OCI-LY7 (cell line): ENCODE measurements at regions not wholly inside any gene's neighbourhood (a gene's known extent, or its start where the extent isn't known, plus 50 kb on each side); places are given as distances from the start of the nearest gene placed in this dataset.

Experiments used
- BruUV-seq: library from RNA; stranded (reverse); fragments of 400-500 nt; replicated peaks from 2 replicates; lab custom pipeline; 2021; lab: Mats Ljungman, UMichigan
- CTCF ChIA-PET: fragments of 300-600 bp; sonication (Branson Sonifier 250); formaldehyde crosslinking; loops from one replicate; lab custom pipeline; 2022; ENCODE audit warnings: antibody characterized with exemption; ENCODE audit not compliant: unreplicated experiment; lab: Charles Lee
- POLR2A ChIA-PET: fragments of 300-600 bp; sonication (Branson Sonifier 250); formaldehyde crosslinking; loops from one replicate; lab custom pipeline; 2022; ENCODE audit warnings: antibody characterized with exemption; lab: Charles Lee
- DNase-seq: peaks from one replicate; pipeline ENCODE4 v3.0.0-alpha.2; 2015; ENCODE audit warnings: low spot score
- H2AFZ ChIP-seq: fragments of 200-600 bp; sonication (generic), shearing (Covaris generic); 2 replicates; pipeline ENCODE4 v1.6.1; 2014; ENCODE audit warnings: mild to moderate bottlenecking, antibody characterized with exemption, low read length, moderate library complexity
- H3K27ac ChIP-seq: fragments of 200-600 bp; sonication (generic); 2 replicates; pipeline ENCODE4 v1.5.1; 2014; ENCODE audit warnings: mixed run types, low read depth, mild to moderate bottlenecking, moderate library complexity, low read length, inconsistent platforms; ENCODE audit not compliant: poor library complexity, severe bottlenecking
- H3K36me3 ChIP-seq: fragments of 200-600 bp; sonication (generic); 2 replicates; pipeline ENCODE4 v1.6.1; 2014; ENCODE audit warnings: mild to moderate bottlenecking, antibody characterized with exemption, low read length, moderate library complexity, mixed read lengths; ENCODE audit not compliant: insufficient read depth
- H3K4me1 ChIP-seq: fragments of 200-600 bp; sonication (generic); 2 replicates; pipeline ENCODE4 v1.5.1; 2014; ENCODE audit warnings: mild to moderate bottlenecking, low read length; ENCODE audit not compliant: insufficient read depth, poor library complexity, severe bottlenecking
- H3K4me2 ChIP-seq: fragments of 200-600 bp; sonication (generic); 2 replicates; pipeline ENCODE4 v1.6.1; 2014; ENCODE audit warnings: mild to moderate bottlenecking, low read length
- H3K4me3 ChIP-seq: fragments of 200-600 bp; sonication (generic); 2 replicates; pipeline ENCODE4 v1.5.1; 2014; ENCODE audit warnings: mild to moderate bottlenecking, low read depth, low read length; ENCODE audit not compliant: poor library complexity, severe bottlenecking
- H3K79me2 ChIP-seq: fragments of 200-600 bp; sonication (generic); 2 replicates; pipeline ENCODE4 v1.6.1; 2016; ENCODE audit warnings: low read depth, mild to moderate bottlenecking, low read length, moderate library complexity, mixed read lengths; ENCODE audit not compliant: insufficient read depth
- H3K9me2 ChIP-seq: fragments of 200-600 bp; sonication (generic); 2 replicates; pipeline ENCODE4 v1.6.1; 2016; ENCODE audit warnings: mild to moderate bottlenecking, low read length, mixed read lengths; ENCODE audit not compliant: insufficient read depth
- H3K9me3 ChIP-seq: fragments of 200-600 bp; sonication (generic); 2 replicates; pipeline ENCODE4 v1.6.1; 2014; ENCODE audit warnings: mild to moderate bottlenecking, mixed run types, low read length, mixed read lengths
- H4K20me1 ChIP-seq: fragments of 200-600 bp; sonication (generic); 2 replicates; pipeline ENCODE4 v1.6.1; 2014; ENCODE audit warnings: mild to moderate bottlenecking, antibody characterized with exemption, low read length, moderate library complexity, mixed read lengths; ENCODE audit not compliant: insufficient read depth
- EZH2phosphoT487 ChIP-seq: fragments of 200-600 bp; sonication (generic); IDR thresholded peaks from 2 replicates; pipeline ENCODE4 v1.6.1; 2018; ENCODE audit warnings: low read depth, borderline replicate concordance, mild to moderate bottlenecking, mixed run types, antibody characterized with exemption, low read length, moderate library complexity, mixed read lengths
- intact Hi-C: fragments of 100-400 bp; cut with micrococcal nuclease; formaldehyde crosslinking; loops from one replicate; pipeline ENCODE4 v1.10.0; 2022; ENCODE audit not compliant: unreplicated experiment
- TF ChIP-seq, protein P1 (sequence below): fragments of 200-600 bp; sonication (generic); conservative IDR thresholded peaks from 2 replicates; pipeline ENCODE4 v1.5.1; 2014; ENCODE audit warnings: mild to moderate bottlenecking, antibody characterized with exemption, low read length, moderate library complexity, mixed read lengths

DNA sequence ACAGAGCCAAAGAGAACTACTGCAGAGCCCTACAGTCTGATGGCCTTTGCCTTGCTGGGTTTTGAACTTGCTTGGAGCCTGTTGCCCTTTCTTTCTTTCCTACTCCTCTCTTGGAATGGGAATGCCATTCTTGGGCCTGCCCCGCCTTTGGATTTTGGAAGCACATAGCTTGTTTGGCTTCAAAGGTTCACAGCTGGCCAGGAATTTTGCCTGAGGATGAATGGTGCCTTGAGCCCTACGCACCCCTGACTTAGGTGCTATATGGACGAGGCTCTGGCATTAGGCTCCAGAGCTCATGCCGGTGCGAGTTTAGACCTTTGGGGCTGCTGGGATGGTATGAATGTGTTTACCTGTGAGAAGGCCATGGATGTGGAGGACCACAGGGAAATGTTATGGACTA is 663.3 kb upstream of the HS6ST1 start:
- H3K9me3 ChIP-seq: no peaks in the 10 kb centered on the region
- no peak overlapping the region for H3K4me2 ChIP-seq
- DNase-seq: no peak
- H3K79me2 ChIP-seq: no peaks in the 10 kb centered on the region
- no TSS peak for BruUV-seq
- H2AFZ ChIP-seq: no peak overlapping the region
- TF ChIP-seq EZH2phosphoT487: no peak
- TF ChIP-seq, protein P1, sequence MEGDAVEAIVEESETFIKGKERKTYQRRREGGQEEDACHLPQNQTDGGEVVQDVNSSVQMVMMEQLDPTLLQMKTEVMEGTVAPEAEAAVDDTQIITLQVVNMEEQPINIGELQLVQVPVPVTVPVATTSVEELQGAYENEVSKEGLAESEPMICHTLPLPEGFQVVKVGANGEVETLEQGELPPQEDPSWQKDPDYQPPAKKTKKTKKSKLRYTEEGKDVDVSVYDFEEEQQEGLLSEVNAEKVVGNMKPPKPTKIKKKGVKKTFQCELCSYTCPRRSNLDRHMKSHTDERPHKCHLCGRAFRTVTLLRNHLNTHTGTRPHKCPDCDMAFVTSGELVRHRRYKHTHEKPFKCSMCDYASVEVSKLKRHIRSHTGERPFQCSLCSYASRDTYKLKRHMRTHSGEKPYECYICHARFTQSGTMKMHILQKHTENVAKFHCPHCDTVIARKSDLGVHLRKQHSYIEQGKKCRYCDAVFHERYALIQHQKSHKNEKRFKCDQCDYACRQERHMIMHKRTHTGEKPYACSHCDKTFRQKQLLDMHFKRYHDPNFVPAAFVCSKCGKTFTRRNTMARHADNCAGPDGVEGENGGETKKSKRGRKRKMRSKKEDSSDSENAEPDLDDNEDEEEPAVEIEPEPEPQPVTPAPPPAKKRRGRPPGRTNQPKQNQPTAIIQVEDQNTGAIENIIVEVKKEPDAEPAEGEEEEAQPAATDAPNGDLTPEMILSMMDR: no peak
- H4K20me1 ChIP-seq: no peaks in the 10 kb centered on the region
- H3K4me1 ChIP-seq: no peaks in the 10 kb centered on the region
- CTCF ChIA-PET: no interaction called here
- no peaks in the 10 kb centered on the region for H3K9me2 ChIP-seq
- intact Hi-C loops: no loop called here
- POLR2A ChIA-PET: no interaction called here
- H3K36me3 ChIP-seq: no peaks in the 10 kb centered on the region
- H3K27ac ChIP-seq: no peak overlapping the region
- H3K4me3 ChIP-seq: no peak overlapping the region

GRCh38 chr2:128982670-128983069 is 664.0 kb upstream of the HS6ST1 start:
- no peaks in the 10 kb centered on the region for H4K20me1 ChIP-seq
- H3K4me2 ChIP-seq: no peak overlapping the region
- no TSS peak for BruUV-seq
- no peaks in the 10 kb centered on the region for H3K9me2 ChIP-seq
- intact Hi-C loops: no loop called here
- no peaks in the 10 kb centered on the region for H3K4me1 ChIP-seq
- no peaks in the 10 kb centered on the region for H3K79me2 ChIP-seq
- TF ChIP-seq EZH2phosphoT487: no peak
- ChIA-PET CTCF (no interaction called here), POLR2A (no interaction called here)
- no peak for DNase-seq
- no peak overlapping the region for H3K27ac ChIP-seq
- no peak overlapping the region for H3K4me3 ChIP-seq
- H2AFZ ChIP-seq: no peak overlapping the region
- H3K36me3 ChIP-seq: no peaks in the 10 kb centered on the region
- H3K9me3 ChIP-seq: no peaks in the 10 kb centered on the region

DNA sequence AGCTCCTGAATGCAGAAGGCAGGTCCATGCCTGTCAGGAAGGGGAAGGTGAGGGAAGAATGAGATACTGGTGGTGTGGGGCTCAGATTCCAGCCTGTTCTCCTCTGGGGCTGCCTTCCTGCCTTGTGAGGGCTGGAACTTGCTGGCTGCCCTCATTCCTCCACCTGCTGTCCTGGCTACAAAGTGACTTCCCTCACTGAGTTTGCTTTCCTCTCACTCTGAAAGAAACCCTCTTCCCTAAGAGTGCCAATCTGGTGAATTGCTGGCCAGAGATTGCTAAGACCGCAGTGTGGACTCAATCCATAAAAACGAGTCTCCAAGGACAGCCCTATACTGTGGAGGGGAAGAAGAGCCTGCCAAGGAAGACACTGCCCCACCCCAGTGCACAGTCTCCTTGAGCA is 664.4 kb upstream of the HS6ST1 start:
- Histone ChIP-seq H3K27ac (no peak overlapping the region), H3K9me2 (no peaks in the 10 kb centered on the region), H3K4me3 (no peak overlapping the region), H3K36me3 (no peaks in the 10 kb centered on the region), H3K79me2 (no peaks in the 10 kb centered on the region), H3K4me2 (no peak overlapping the region), H4K20me1 (no peaks in the 10 kb centered on the region), H2AFZ (no peak overlapping the region), H3K9me3 (no peaks in the 10 kb centered on the region), H3K4me1 (no peaks in the 10 kb centered on the region)
- CTCF ChIA-PET: no interaction called here
- POLR2A ChIA-PET: no interaction called here
- no TSS peak for BruUV-seq
- TF ChIP-seq, protein P1: no peak
- no peak for TF ChIP-seq EZH2phosphoT487
- DNase-seq: no peak
- intact Hi-C loops: no loop called here
